ENCODE measurements at regions not wholly inside any gene's neighbourhood (a gene's known extent, or its start where the extent isn't known, plus 50 kb on each side); places are given as distances from the start of the nearest gene placed in this dataset.

GRCh38 chr18:31235856-31236255 lies 73.2 kb upstream of the DSC1 start:
- intact Hi-C loops (cut with DNase I): no loop called here

DNA sequence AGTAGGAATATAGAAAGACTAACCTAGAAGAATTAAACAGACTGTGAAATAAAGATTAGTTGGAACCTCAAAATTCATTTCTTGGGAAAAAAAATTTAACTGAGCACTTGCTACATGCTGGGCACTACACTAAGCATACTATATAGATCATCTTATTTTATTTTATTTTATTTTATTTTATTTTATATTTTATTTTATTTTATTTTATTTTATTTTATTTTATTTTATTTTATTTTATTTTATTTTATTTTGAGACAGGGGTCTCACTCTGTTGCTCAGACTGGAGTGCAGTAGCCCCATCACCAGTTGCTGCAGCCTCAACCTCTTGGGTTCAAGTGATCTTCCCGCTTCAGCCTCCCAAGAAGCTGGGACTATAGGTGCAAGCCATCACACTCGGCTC lies 74.5 kb upstream of the DSC1 start:
- no peak for FAIRE-seq
- TF ChIP-seq CTCF (IDR thresholded peaks at IDR 0.05; ENCODE audit: borderline replicate concordance, extremely low read depth, insufficient read depth): no peak
- H3K4me3 ChIP-seq (ENCODE audit: low read length in 3 of 3): no peak overlapping the region
- H3K27ac ChIP-seq (ENCODE audit: low read depth in 2 of 2, low read length in 2 of 2): no peak overlapping the region
- DNase-seq: no peak
- no peaks in the 10 kb centered on the region for H3K36me3 ChIP-seq (ENCODE audit: control insufficient read depth in 2 of 3, insufficient read depth in 3 of 3, low read length in 3 of 3)
- H3K9ac ChIP-seq (ENCODE audit: low read length in 3 of 3): no peak overlapping the region
- peaks cover 4 to 6% (median 4%) of the 10 kb centered on the region in 3 donors for H3K4me1 ChIP-seq (ENCODE audit: control insufficient read depth in 2 of 3, insufficient read depth in 2 of 3, low read depth in 1 of 3, low read length in 3 of 3)
- intact Hi-C loops (cut with DNase I): no loop called here
- no peaks in the 10 kb centered on the region for H3K9me3 ChIP-seq (ENCODE audit: control insufficient read depth in 2 of 3, insufficient read depth in 1 of 3, low read length in 3 of 3)
- no peaks in the 10 kb centered on the region for H3K27me3 ChIP-seq (ENCODE audit: control insufficient read depth, insufficient read depth, low read length)

More at GRCh38 chr18:31235856-31236255, 73.2 kb upstream of the DSC1 start:
- no peak for TF ChIP-seq CTCF (IDR thresholded peaks at IDR 0.05; ENCODE audit: borderline replicate concordance, extremely low read depth, insufficient read depth)
- DNase-seq: no peak
- H3K27me3 ChIP-seq (ENCODE audit: control insufficient read depth, insufficient read depth, low read length): no peaks in the 10 kb centered on the region
- peaks cover 4 to 6% (median 4%) of the 10 kb centered on the region in 3 donors for H3K4me1 ChIP-seq (ENCODE audit: control insufficient read depth in 2 of 3, insufficient read depth in 2 of 3, low read depth in 1 of 3, low read length in 3 of 3)
- H3K9ac ChIP-seq (ENCODE audit: low read length in 3 of 3): no peak overlapping the region
- FAIRE-seq: no peak
- H3K9me3 ChIP-seq (ENCODE audit: control insufficient read depth in 2 of 3, insufficient read depth in 1 of 3, low read length in 3 of 3): no peaks in the 10 kb centered on the region
- no peaks in the 10 kb centered on the region for H3K36me3 ChIP-seq (ENCODE audit: control insufficient read depth in 2 of 3, insufficient read depth in 3 of 3, low read length in 3 of 3)
- H3K27ac ChIP-seq (ENCODE audit: low read depth in 2 of 2, low read length in 2 of 2): no peak overlapping the region
- H3K4me3 ChIP-seq (ENCODE audit: low read length in 3 of 3): no peak overlapping the region

GRCh38 chr18:31241425-31241824 lies 76.5 kb upstream of the DSG1 start:
- intact Hi-C loops (cut with DNase I): no loop called here
- Histone ChIP-seq H3K36me3 (ENCODE audit: control insufficient read depth in 2 of 3, insufficient read depth in 3 of 3, low read length in 3 of 3) (no peaks in the 10 kb centered on the region), H3K9me3 (ENCODE audit: control insufficient read depth in 2 of 3, insufficient read depth in 1 of 3, low read length in 3 of 3) (no peaks in the 10 kb centered on the region), H3K9ac (ENCODE audit: low read length in 3 of 3) (no peak overlapping the region), H3K4me1 (ENCODE audit: control insufficient read depth in 2 of 3, insufficient read depth in 2 of 3, low read depth in 1 of 3, low read length in 3 of 3) (peaks cover 0 to 15% (median 12%) of the 10 kb centered on the region in 3 donors), H3K4me3 (ENCODE audit: low read length in 3 of 3) (no peak overlapping the region), H3K27me3 (ENCODE audit: control insufficient read depth, insufficient read depth, low read length) (no peaks in the 10 kb centered on the region), H3K27ac (ENCODE audit: low read depth in 2 of 2, low read length in 2 of 2) (no peak overlapping the region)
- no peak for TF ChIP-seq CTCF (IDR thresholded peaks at IDR 0.05; ENCODE audit: borderline replicate concordance, extremely low read depth, insufficient read depth)
- FAIRE-seq (peak; percentile 44), DNase-seq (no peak)

GRCh38 chr18:31241900-31242409 lies 76.0 kb upstream of the DSG1 start:
- H3K27ac ChIP-seq (ENCODE audit: low read depth in 2 of 2, low read length in 2 of 2): peak overlapping the region in 1 of 2 donors; percentile 5
- peak in 4 of 5 donors; percentile 53 to 89 (median 76) for DNase-seq
- H3K9ac ChIP-seq (ENCODE audit: low read length in 3 of 3): no peak overlapping the region
- no peaks in the 10 kb centered on the region for H3K36me3 ChIP-seq (ENCODE audit: control insufficient read depth in 2 of 3, insufficient read depth in 3 of 3, low read length in 3 of 3)
- H3K4me1 ChIP-seq (ENCODE audit: control insufficient read depth in 2 of 3, insufficient read depth in 2 of 3, low read depth in 1 of 3, low read length in 3 of 3): peaks cover 0 to 15% (median 12%) of the 10 kb centered on the region in 3 donors
- intact Hi-C loops (cut with DNase I): no loop called here
- H3K9me3 ChIP-seq (ENCODE audit: control insufficient read depth in 2 of 3, insufficient read depth in 1 of 3, low read length in 3 of 3): no peaks in the 10 kb centered on the region
- peak; percentile 37 for FAIRE-seq
- H3K27me3 ChIP-seq (ENCODE audit: control insufficient read depth, insufficient read depth, low read length): no peaks in the 10 kb centered on the region
- peak; percentile 33 for TF ChIP-seq CTCF (IDR thresholded peaks at IDR 0.05; ENCODE audit: borderline replicate concordance, extremely low read depth, insufficient read depth)
- no peak overlapping the region for H3K4me3 ChIP-seq (ENCODE audit: low read length in 3 of 3)

Measured in kidney (tissue), 13 donors.